Gastroesophageal sphincter (tissue), 4 donors: ENCODE measurements at regions not wholly inside any gene's neighbourhood (a gene's known extent, or its start where the extent isn't known, plus 50 kb on each side); places are given as distances from the start of the nearest gene placed in this dataset.

ENCODE experiments used
- ATAC-seq: fragments of 150-250 bp; one replicate; pipeline ENCODE4 v1.9.1; 2016; ENCODE audit warnings: mild to moderate bottlenecking, moderate library complexity
- H3K27ac ChIP-seq, 4 donors: fragments of 200-600 bp; sonication (generic) in 3 of 4; 1 replicate in 3 of 4; 2 replicates in 1 of 4; pipeline ENCODE4 v1.5.1; 2016 to 2019
- H3K27me3 ChIP-seq: fragments of 200-600 bp; sonication (generic); one replicate; pipeline ENCODE4 v1.5.1; 2019
- H3K36me3 ChIP-seq, 2 donors: fragments of 200-600 bp; sonication (generic); one replicate each; pipeline ENCODE4 v1.5.1; 2019; ENCODE audit warnings: control low read depth in 1 of 2
- H3K4me1 ChIP-seq, 3 donors: fragments of 200-600 bp; sonication (generic); 1 replicate in 2 of 3; 2 replicates in 1 of 3; pipeline ENCODE4 v1.5.1; 2016 to 2019; ENCODE audit warnings: control low read depth in 2 of 3
- H3K4me3 ChIP-seq, 2 donors: fragments of 200-600 bp; sonication (generic); one replicate each; pipeline ENCODE4 v1.5.1; 2019; ENCODE audit warnings: mild to moderate bottlenecking in 1 of 2, moderate library complexity in 1 of 2
- H3K9me3 ChIP-seq, 3 donors: fragments of 200-600 bp; sonication (generic); one replicate each; pipeline ENCODE4 v1.5.1; 2017 to 2019; ENCODE audit warnings: control low read depth in 2 of 3
- EP300 ChIP-seq: sonication (generic); formaldehyde crosslinking; IDR thresholded peaks from one replicate; pipeline ENCODE4 v1.6.1; 2017; ENCODE audit warnings: antibody characterized with exemption, mild to moderate bottlenecking
- POLR2A ChIP-seq, 2 donors: fragments of 450-650 bp; IDR thresholded peaks; one replicate each; pipeline ENCODE4 v1.6.1; 2017; ENCODE audit warnings: antibody characterized with exemption in 2 of 2, mild to moderate bottlenecking in 2 of 2, moderate library complexity in 1 of 2
- POLR2AphosphoS5 ChIP-seq: sonication (generic); formaldehyde crosslinking; IDR thresholded peaks from one replicate; pipeline ENCODE4 v1.6.1; 2017; ENCODE audit warnings: antibody characterized with exemption
- WGBS, 2 donors: methylation state at CpG; one replicate each; pipeline ENCODE4 v1.1.5; 2018; ENCODE audit warnings: low coverage in 1 of 2; 5-methylcytosine and 5-hydroxymethylcytosine counted together
- TF ChIP-seq, protein P1 (sequence below), 4 experiments: fragments of 200-600 bp in 2 of 4; fragments of 450-650 bp in 2 of 4; sonication (generic) in 1 of 4; IDR thresholded peaks; one replicate each; pipeline ENCODE4 v1.5.1; 2017 to 2019; ENCODE audit warnings: antibody characterized with exemption in 4 of 4, mild to moderate bottlenecking in 2 of 4, moderate library complexity in 2 of 4

DNA sequence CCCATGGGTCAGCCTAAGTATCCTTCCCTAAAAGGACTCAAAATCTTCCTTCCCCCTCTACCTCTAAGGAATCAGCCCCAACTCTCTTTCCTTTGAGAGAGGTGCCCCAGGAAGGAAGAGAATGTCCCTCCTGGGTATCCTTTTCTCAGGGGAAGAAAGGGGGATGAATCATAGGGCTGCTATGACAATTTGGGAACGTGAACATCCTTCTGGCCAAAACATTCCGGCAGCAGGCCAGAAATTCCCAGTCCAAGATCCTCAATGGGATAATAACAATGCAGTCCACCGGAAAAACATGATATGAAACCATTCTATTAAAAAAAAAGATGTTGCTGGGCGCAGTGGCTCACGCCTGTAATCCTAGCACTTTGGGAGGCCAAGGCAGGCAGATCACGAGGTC is 50.8 kb upstream of the CACNA2D3 start:
- Histone ChIP-seq H3K4me1 (no peaks in the 10 kb centered on the region), H3K27ac (no peak overlapping the region), H3K36me3 (no peaks in the 10 kb centered on the region), H3K4me3 (no peak overlapping the region), H3K27me3 (peaks cover 14% of the 10 kb centered on the region), H3K9me3 (peaks cover 0 to 18% (median 0%) of the 10 kb centered on the region in 3 donors)
- no peak for ATAC-seq
- TF ChIP-seq POLR2A (IDR thresholded peaks at IDR 0.05) (no peak), EP300 (no peak), POLR2AphosphoS5 (no peak)
- TF ChIP-seq, protein P1, sequence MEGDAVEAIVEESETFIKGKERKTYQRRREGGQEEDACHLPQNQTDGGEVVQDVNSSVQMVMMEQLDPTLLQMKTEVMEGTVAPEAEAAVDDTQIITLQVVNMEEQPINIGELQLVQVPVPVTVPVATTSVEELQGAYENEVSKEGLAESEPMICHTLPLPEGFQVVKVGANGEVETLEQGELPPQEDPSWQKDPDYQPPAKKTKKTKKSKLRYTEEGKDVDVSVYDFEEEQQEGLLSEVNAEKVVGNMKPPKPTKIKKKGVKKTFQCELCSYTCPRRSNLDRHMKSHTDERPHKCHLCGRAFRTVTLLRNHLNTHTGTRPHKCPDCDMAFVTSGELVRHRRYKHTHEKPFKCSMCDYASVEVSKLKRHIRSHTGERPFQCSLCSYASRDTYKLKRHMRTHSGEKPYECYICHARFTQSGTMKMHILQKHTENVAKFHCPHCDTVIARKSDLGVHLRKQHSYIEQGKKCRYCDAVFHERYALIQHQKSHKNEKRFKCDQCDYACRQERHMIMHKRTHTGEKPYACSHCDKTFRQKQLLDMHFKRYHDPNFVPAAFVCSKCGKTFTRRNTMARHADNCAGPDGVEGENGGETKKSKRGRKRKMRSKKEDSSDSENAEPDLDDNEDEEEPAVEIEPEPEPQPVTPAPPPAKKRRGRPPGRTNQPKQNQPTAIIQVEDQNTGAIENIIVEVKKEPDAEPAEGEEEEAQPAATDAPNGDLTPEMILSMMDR (IDR thresholded peaks at IDR 0.05): no peak
- WGBS, 2 donors: 68% methylated on average over 5 of the region's 6 CpGs; no CpG with 5 or more reads in 1 of the 2 donors

DNA sequence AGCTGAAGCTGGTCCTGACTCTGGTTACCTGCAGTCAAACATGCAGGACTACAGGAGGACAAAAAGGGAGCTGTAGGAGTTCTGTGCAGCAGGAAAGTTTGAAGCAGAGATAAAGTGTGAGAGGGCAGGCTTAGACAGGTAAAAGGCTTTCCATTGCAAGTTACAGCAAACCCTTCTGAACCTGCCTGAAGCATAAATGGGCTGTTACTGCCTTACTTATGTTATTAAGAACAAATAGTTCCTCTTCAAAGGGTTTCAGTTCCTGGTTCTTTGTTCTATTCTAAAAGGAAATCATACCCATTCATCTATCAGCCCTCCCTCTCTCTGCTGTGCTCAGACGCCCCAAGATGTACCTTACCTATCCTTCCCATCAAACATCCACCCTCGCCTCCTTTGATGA is 52.4 kb upstream of the CACNA2D3 start:
- Histone ChIP-seq H3K36me3 (no peaks in the 10 kb centered on the region), H3K4me3 (no peak overlapping the region), H3K27ac (no peak overlapping the region), H3K4me1 (no peaks in the 10 kb centered on the region), H3K27me3 (peaks cover 14% of the 10 kb centered on the region), H3K9me3 (peaks cover 0 to 18% (median 0%) of the 10 kb centered on the region in 3 donors)
- no peak for ATAC-seq
- TF ChIP-seq POLR2A (IDR thresholded peaks at IDR 0.05): no peak
- TF ChIP-seq, protein P1 (IDR thresholded peaks at IDR 0.05): no peak
- no peak for TF ChIP-seq EP300
- no peak for TF ChIP-seq POLR2AphosphoS5
- WGBS, 2 donors: 75 to 88% methylated on average over 1 of the region's 2 CpGs

DNA sequence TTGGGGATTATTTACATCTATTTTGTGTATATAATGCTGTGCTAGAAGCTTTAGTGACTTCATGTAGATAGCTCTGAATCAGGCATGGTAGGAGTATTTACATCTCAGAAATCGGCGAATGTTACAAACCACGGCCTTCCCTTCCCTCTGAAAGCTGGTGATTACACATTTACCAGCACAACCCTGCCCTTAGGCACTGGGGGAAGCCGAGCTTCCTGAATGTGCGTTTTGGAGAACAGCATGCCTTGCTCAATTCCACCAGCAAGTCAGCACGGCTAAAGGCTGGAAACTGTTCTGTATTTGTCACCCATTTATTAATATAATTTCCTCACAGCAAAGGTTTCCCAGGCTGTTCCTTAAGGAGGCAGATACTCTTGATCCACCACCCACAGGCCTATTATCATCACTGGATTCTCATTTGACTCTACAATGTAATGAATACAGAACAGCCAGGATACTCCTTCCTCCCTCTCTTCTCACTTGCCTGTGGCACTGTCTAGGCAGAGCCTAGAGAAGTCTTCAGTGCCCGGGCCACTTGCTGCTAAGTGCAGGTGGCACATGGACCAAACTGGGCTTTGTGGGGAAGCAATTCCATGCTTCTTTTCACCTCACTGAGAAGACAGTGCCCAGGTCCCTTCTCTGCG is 55.2 kb upstream of the CACNA2D3 start:
- no peak for ATAC-seq
- no peaks in the 10 kb centered on the region for H3K4me1 ChIP-seq
- peaks cover 14% of the 10 kb centered on the region for H3K27me3 ChIP-seq
- no peaks in the 10 kb centered on the region for H3K36me3 ChIP-seq
- whole genome bisulfite sequencing, 2 donors: 60 to 83% methylated on average over 4 to 5 of the region's 8 CpGs
- peaks cover 0 to 18% (median 0%) of the 10 kb centered on the region in 3 donors for H3K9me3 ChIP-seq
- TF ChIP-seq EP300 (no peak), POLR2A (IDR thresholded peaks at IDR 0.05) (no peak), POLR2AphosphoS5 (no peak)
- TF ChIP-seq, protein P1 (IDR thresholded peaks at IDR 0.05): no peak
- no peak overlapping the region for H3K27ac ChIP-seq
- no peak overlapping the region for H3K4me3 ChIP-seq

DNA sequence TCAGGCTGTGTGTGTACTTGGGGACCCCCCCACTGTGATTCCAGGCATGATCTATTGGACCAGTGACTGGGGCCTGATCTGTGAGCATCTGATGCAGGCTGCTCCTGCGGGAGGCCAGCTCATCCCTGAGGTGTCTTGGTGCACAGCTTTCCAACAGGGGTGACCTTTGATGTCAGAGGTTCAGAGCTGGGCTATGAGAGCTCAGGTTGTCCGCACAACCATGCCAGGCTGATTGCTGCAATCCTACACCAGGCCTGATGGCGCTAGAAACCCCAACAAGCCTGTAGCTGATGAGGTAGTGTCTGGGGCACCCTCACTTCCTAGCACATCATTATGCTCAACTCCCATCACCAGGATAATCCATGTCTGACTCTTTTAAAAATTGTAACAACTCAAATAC is 56.1 kb upstream of the CACNA2D3 start:
- Histone ChIP-seq H3K27ac (no peak overlapping the region), H3K36me3 (no peaks in the 10 kb centered on the region), H3K9me3 (peaks cover 0 to 18% (median 0%) of the 10 kb centered on the region in 3 donors), H3K4me1 (no peaks in the 10 kb centered on the region), H3K4me3 (no peak overlapping the region), H3K27me3 (peaks cover 14% of the 10 kb centered on the region)
- WGBS, 2 donors: 100% methylated on average over 2 of the region's 3 CpGs; no CpG with 5 or more reads in 1 of the 2 donors
- no peak for ATAC-seq
- TF ChIP-seq, protein P1 (IDR thresholded peaks at IDR 0.05): no peak
- TF ChIP-seq POLR2AphosphoS5 (no peak), POLR2A (IDR thresholded peaks at IDR 0.05) (no peak), EP300 (no peak)

DNA sequence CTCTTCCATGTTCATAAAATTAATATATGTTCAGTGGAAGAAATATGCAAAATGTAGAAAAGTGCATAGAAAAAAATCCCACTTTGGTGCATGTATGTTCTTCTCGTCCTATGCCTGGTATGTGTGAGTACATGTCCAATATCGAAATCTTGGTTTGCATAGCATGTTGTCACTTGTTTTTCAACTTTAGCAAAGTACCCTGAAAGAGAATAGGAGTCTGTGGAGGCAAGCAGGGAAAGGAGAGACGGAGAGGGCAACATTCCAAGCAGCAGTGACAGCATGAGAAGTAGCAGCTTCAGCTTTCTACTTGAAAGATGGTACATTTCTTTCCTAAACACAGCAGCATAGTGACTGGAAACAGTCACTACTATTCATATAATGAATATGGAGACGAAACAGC is 56.8 kb upstream of the CACNA2D3 start:
- H3K9me3 ChIP-seq: peaks cover 0 to 11% (median 0%) of the 10 kb centered on the region in 3 donors
- H3K36me3 ChIP-seq: no peaks in the 10 kb centered on the region
- no peak overlapping the region for H3K27ac ChIP-seq
- 40 to 49% methylated on average over 4 of the region's 4 CpGs for WGBS, 2 donors
- TF ChIP-seq POLR2AphosphoS5: no peak
- TF ChIP-seq, protein P1 (IDR thresholded peaks at IDR 0.05): no peak
- no peak for TF ChIP-seq POLR2A (IDR thresholded peaks at IDR 0.05)
- TF ChIP-seq EP300: no peak
- no peak for ATAC-seq
- H3K27me3 ChIP-seq: peaks cover 11% of the 10 kb centered on the region
- no peak overlapping the region for H3K4me3 ChIP-seq
- H3K4me1 ChIP-seq: no peaks in the 10 kb centered on the region
